ENCODE measurements at regions not wholly inside any gene's neighbourhood (a gene's known extent, or its start where the extent isn't known, plus 50 kb on each side); places are given as distances from the start of the nearest gene placed in this dataset.

GRCh38 chr13:47869776-47870175 is 131.3 kb downstream of the SUCLA2 start:
- no peak for TF ChIP-seq CTCF (IDR thresholded peaks at IDR 0.05)
- TF ChIP-seq ZFX (IDR thresholded peaks at IDR 0.05; ENCODE audit: borderline replicate concordance), result no peak

All from 22Rv1 (cell line).